Tibial artery (tissue), 4 donors: ENCODE measurements at regions not wholly inside any gene's neighbourhood (a gene's known extent, or its start where the extent isn't known, plus 50 kb on each side); places are given as distances from the start of the nearest gene placed in this dataset.

Experiments used
- DNase-seq, 2 donors: peaks; one replicate each; pipeline ENCODE4 v3.0.0-alpha.2; 2019
- H3K27ac ChIP-seq, 2 donors: fragments of 200-600 bp; sonication (generic) in 1 of 2; 1 replicate in 1 of 2; 2 replicates in 1 of 2; pipeline ENCODE4 v1.5.1; 2018 to 2019; ENCODE audit warnings: mild to moderate bottlenecking in 1 of 2
- H3K27me3 ChIP-seq, 2 donors: fragments of 200-600 bp; sonication (generic) in 1 of 2; one replicate each; pipeline versions ENCODE4 v1.5.1 to v1.6.0; 2016 to 2019
- H3K36me3 ChIP-seq, 3 donors: fragments of 200-600 bp; sonication (generic) in 2 of 3; one replicate each; pipeline ENCODE4 v1.5.1; 2016 to 2019; ENCODE audit warnings: mild to moderate bottlenecking in 2 of 3
- H3K4me1 ChIP-seq, 4 donors: fragments of 200-600 bp; sonication (generic) in 2 of 4; 1 replicate in 3 of 4; 2 replicates in 1 of 4; pipeline ENCODE4 v1.5.1; 2016 to 2019
- H3K4me3 ChIP-seq, 2 donors: fragments of 200-600 bp; sonication (generic) in 1 of 2; 1 replicate in 1 of 2; 2 replicates in 1 of 2; pipeline ENCODE4 v1.5.1; 2018 to 2019; ENCODE audit warnings: mild to moderate bottlenecking in 2 of 2
- H3K9me3 ChIP-seq, 3 donors: fragments of 200-600 bp; sonication (generic) in 1 of 3; one replicate each; pipeline ENCODE4 v1.5.1; 2016 to 2019
- intact Hi-C: fragments of 100-400 bp; cut with DNase I; formaldehyde crosslinking; loops from one replicate; pipeline ENCODE4 v1.15.0; 2023; ENCODE audit warnings: low total_unique reads
- TF ChIP-seq, protein P1 (sequence below), 2 experiments: fragments of 200-600 bp in 1 of 2; fragments of 450-650 bp in 1 of 2; IDR thresholded peaks; one replicate each; pipeline ENCODE4 v1.5.1; 2017 to 2019; ENCODE audit warnings: antibody characterized with exemption in 2 of 2, mild to moderate bottlenecking in 1 of 2, moderate library complexity in 1 of 2

- no peaks in the 10 kb centered on the region for H3K9me3 ChIP-seq
- H3K27ac ChIP-seq, result no peak overlapping the region
- intact Hi-C loops, result no loop called here
- H3K27me3 ChIP-seq, result no peaks in the 10 kb centered on the region
- H3K4me3 ChIP-seq, result no peak overlapping the region
- no peaks in the 10 kb centered on the region for H3K4me1 ChIP-seq
- TF ChIP-seq, protein P1, sequence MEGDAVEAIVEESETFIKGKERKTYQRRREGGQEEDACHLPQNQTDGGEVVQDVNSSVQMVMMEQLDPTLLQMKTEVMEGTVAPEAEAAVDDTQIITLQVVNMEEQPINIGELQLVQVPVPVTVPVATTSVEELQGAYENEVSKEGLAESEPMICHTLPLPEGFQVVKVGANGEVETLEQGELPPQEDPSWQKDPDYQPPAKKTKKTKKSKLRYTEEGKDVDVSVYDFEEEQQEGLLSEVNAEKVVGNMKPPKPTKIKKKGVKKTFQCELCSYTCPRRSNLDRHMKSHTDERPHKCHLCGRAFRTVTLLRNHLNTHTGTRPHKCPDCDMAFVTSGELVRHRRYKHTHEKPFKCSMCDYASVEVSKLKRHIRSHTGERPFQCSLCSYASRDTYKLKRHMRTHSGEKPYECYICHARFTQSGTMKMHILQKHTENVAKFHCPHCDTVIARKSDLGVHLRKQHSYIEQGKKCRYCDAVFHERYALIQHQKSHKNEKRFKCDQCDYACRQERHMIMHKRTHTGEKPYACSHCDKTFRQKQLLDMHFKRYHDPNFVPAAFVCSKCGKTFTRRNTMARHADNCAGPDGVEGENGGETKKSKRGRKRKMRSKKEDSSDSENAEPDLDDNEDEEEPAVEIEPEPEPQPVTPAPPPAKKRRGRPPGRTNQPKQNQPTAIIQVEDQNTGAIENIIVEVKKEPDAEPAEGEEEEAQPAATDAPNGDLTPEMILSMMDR (IDR thresholded peaks at IDR 0.05), result no peak
- no peak for DNase-seq
- H3K36me3 ChIP-seq, result no peaks in the 10 kb centered on the region
Measured at GRCh38 chr5:74156728-74157383, 483.7 kb downstream of the ENC1 start.

DNA sequence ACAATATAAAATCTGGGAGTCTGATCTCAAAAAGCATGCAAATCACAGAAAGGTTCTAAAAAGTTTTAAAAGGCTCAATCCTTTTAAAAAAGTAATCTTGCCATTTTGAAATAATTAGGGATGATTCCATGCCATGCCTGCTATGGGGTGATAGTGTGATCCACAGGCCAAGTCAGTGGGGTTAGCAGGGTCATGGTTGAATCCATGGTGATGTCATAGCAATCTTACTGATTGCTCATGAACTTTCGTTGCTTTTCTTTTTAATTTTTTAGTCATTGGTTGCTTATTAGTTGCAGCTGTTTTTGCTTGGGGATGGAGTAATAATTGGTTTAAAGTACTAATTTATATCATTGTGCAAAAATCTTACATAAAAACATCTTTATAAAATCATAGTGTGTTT is 485.0 kb downstream of the ENC1 start:
- TF ChIP-seq, protein P1 (IDR thresholded peaks at IDR 0.05), result no peak
- Histone ChIP-seq H3K4me1 (no peaks in the 10 kb centered on the region), H3K27ac (no peak overlapping the region), H3K36me3 (no peaks in the 10 kb centered on the region), H3K27me3 (no peaks in the 10 kb centered on the region), H3K4me3 (no peak overlapping the region), H3K9me3 (no peaks in the 10 kb centered on the region)
- intact Hi-C loops, result no loop called here
- DNase-seq, result no peak

DNA sequence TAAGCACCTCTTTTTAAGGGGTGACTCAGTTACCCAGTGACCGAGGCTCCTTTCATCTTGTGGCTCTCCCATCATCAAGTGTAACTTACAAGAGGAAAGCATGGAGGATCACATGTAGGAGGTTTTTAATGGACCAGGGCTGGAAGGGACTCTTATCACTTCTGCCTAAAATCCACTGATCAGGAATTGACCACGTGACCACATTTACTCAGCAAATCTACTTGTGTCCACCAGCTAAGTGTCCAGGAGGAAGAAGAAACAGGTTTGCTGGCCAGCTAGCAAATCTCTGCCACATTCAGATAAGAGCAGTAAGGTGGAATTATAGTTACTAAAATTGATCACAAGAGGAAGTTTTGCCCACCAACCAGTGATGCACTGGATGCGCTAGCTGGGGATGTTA is 486.0 kb downstream of the ENC1 start:
- TF ChIP-seq, protein P1 (IDR thresholded peaks at IDR 0.05), result no peak
- H3K4me1 ChIP-seq, result peaks cover 0 to 4% (median under 1%) of the 10 kb centered on the region in 4 donors
- intact Hi-C loops, result no loop called here

GRCh38 chr5:74153255-74153790 is 487.2 kb downstream of the ENC1 start:
- Histone ChIP-seq H3K27me3 (no peaks in the 10 kb centered on the region), H3K4me1 (peaks cover 0 to 16% (median 4%) of the 10 kb centered on the region in 4 donors), H3K9me3 (no peaks in the 10 kb centered on the region), H3K4me3 (no peak overlapping the region), H3K27ac (no peak overlapping the region), H3K36me3 (no peaks in the 10 kb centered on the region)
- DNase-seq, result no peak
- intact Hi-C loops, result no loop called here
- TF ChIP-seq, protein P1 (IDR thresholded peaks at IDR 0.05), result no peak

More for the DNA sequence above, 486.0 kb downstream of the ENC1 start:
- DNase-seq, result no peak
- no peaks in the 10 kb centered on the region for H3K27me3 ChIP-seq
- H3K27ac ChIP-seq, result no peak overlapping the region
- no peak overlapping the region for H3K4me3 ChIP-seq
- no peaks in the 10 kb centered on the region for H3K9me3 ChIP-seq
- no peaks in the 10 kb centered on the region for H3K36me3 ChIP-seq

GRCh38 chr5:74152625-74153254 is 487.8 kb downstream of the ENC1 start:
- H3K36me3 ChIP-seq, result no peaks in the 10 kb centered on the region

More at GRCh38 chr5:74152625-74153254, 487.8 kb downstream of the ENC1 start:
- Histone ChIP-seq H3K9me3 (no peaks in the 10 kb centered on the region), H3K27ac (no peak overlapping the region), H3K4me1 (peaks cover 0 to 19% (median 6%) of the 10 kb centered on the region in 4 donors), H3K27me3 (no peaks in the 10 kb centered on the region), H3K4me3 (no peak overlapping the region)
- TF ChIP-seq, protein P1 (IDR thresholded peaks at IDR 0.05), result no peak
- no peak for DNase-seq
- intact Hi-C loops, result no loop called here
